OCI-LY1 (cell line): ENCODE measurements at regions not wholly inside any gene's neighbourhood (a gene's known extent, or its start where the extent isn't known, plus 50 kb on each side); places are given as distances from the start of the nearest gene placed in this dataset.

ENCODE experiments used
- EZH2 ChIP-seq: fragments of 200-600 bp; sonication (generic), shearing (Covaris generic); IDR thresholded peaks from 2 replicates; pipeline ENCODE4 v1.8.0; 2017; ENCODE audit warnings: borderline replicate concordance, mixed run types, mild to moderate bottlenecking, antibody characterized with exemption, low read length, moderate library complexity, mixed read lengths
- TF ChIP-seq, protein P1 (sequence below): fragments of 200-600 bp; sonication (generic), shearing (Covaris generic); IDR thresholded peaks from 2 replicates; pipeline ENCODE4 v1.5.1; 2017; ENCODE audit warnings: mild to moderate bottlenecking, antibody characterized with exemption, low read length, moderate library complexity, mixed read lengths

- TF ChIP-seq, protein P1, sequence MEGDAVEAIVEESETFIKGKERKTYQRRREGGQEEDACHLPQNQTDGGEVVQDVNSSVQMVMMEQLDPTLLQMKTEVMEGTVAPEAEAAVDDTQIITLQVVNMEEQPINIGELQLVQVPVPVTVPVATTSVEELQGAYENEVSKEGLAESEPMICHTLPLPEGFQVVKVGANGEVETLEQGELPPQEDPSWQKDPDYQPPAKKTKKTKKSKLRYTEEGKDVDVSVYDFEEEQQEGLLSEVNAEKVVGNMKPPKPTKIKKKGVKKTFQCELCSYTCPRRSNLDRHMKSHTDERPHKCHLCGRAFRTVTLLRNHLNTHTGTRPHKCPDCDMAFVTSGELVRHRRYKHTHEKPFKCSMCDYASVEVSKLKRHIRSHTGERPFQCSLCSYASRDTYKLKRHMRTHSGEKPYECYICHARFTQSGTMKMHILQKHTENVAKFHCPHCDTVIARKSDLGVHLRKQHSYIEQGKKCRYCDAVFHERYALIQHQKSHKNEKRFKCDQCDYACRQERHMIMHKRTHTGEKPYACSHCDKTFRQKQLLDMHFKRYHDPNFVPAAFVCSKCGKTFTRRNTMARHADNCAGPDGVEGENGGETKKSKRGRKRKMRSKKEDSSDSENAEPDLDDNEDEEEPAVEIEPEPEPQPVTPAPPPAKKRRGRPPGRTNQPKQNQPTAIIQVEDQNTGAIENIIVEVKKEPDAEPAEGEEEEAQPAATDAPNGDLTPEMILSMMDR, result no peak
- TF ChIP-seq EZH2, result no peak
Observed at GRCh38 chr13:38590230-38590629, 96.6 kb upstream of the FREM2 start.
